Heart left ventricle (tissue), 16 donors: ENCODE measurements at regions not wholly inside any gene's neighbourhood (a gene's known extent, or its start where the extent isn't known, plus 50 kb on each side); places are given as distances from the start of the nearest gene placed in this dataset.

Experiments
- ATAC-seq, 4 donors: fragments of 200-7000 bp; cut with Tn5 transposase; one replicate each; pipeline ENCODE4 v1.9.1; 2020 to 2022; ENCODE audit warnings: moderate library complexity in 4 of 4, mild to moderate bottlenecking in 3 of 4, moderate number of reproducible peaks in 1 of 4
- DNase-seq, 5 donors: peaks; one replicate each; pipeline ENCODE4 v3.0.0-alpha.2; 2020
- H3K27ac ChIP-seq, 12 donors: fragments of 200-600 bp; sonication (generic) in 4 of 12; one replicate each; pipeline versions ENCODE4 v1.5.0 to v1.8.0; 2016 to 2022; ENCODE audit warnings: mild to moderate bottlenecking in 2 of 12
- H3K27me3 ChIP-seq, 9 donors: fragments of 200-600 bp; sonication (generic) in 2 of 9; one replicate each; pipeline versions ENCODE4 v1.5.1 to v1.8.0; 2016 to 2022; ENCODE audit warnings: mild to moderate bottlenecking in 3 of 9
- H3K36me3 ChIP-seq, 9 donors: fragments of 200-600 bp; sonication (generic) in 2 of 9; one replicate each; pipeline versions ENCODE4 v1.5.0 to v1.8.0; 2018 to 2022; ENCODE audit warnings: mild to moderate bottlenecking in 2 of 9
- H3K4me1 ChIP-seq, 12 donors: fragments of 200-600 bp; sonication (generic) in 4 of 12; one replicate each; pipeline versions ENCODE4 v1.5.0 to v1.8.0; 2016 to 2022; ENCODE audit warnings: mild to moderate bottlenecking in 3 of 12
- H3K4me3 ChIP-seq, 12 donors: fragments of 200-600 bp; sonication (generic) in 4 of 12; one replicate each; pipeline versions ENCODE4 v1.5.0 to v1.8.0; 2017 to 2022; ENCODE audit warnings: mild to moderate bottlenecking in 9 of 12, moderate library complexity in 4 of 12
- H3K9me3 ChIP-seq, 12 donors: fragments of 200-600 bp; sonication (generic) in 4 of 12; one replicate each; pipeline versions ENCODE4 v1.5.0 to v1.8.0; 2016 to 2022; ENCODE audit warnings: mild to moderate bottlenecking in 1 of 12
- POLR2A ChIP-seq, 2 donors: fragments of 450-650 bp; IDR thresholded peaks; one replicate each; pipeline ENCODE4 v1.6.1; 2017; ENCODE audit warnings: antibody characterized with exemption in 2 of 2, mild to moderate bottlenecking in 2 of 2, moderate library complexity in 2 of 2
- WGBS, 4 donors: extraction: QIAGEN DNeasy Blood & Tissue Kit in 2 of 4; methylation state at CpG; one replicate each; pipeline versions ENCODE4 v1.1.5 to v1.1.7; 2013 to 2018; 5-methylcytosine and 5-hydroxymethylcytosine counted together
- intact Hi-C, 10 donors: fragments of 100-400 bp; cut with DNase I; formaldehyde crosslinking; loops; one replicate each; pipeline versions ENCODE4 v1.11.1 to v1.14.2; 2022
- TF ChIP-seq, protein P1 (sequence below), 12 donors: fragments of 200-600 bp; sonication (generic) in 4 of 12; IDR thresholded peaks; one replicate each; pipeline versions ENCODE4 v1.5.0 to v1.8.0; 2018 to 2022; ENCODE audit warnings: antibody characterized with exemption in 12 of 12, mild to moderate bottlenecking in 5 of 12
- donor health status: ischemic (EF 13 %, LVEDD 7.1; RV severe dilation, severe dysfunction).
- donor health status: healthy with polysubstance abuse.
- donor health status: DM: no; HTN: yes; CAD: no.
- donor health status: DM: no; HTN: no; CAD: no.
- donor health status: ischemic (EF 25% LVEDD 6.9; RV normal size, moderate dysfunction).
- donor health status: ischemic (EF 25% LVEDD 5.7; RV mildly dilated, moderate dysfunction).
- donor health status: healthy.
- donor health status: DM: yes; HTN: yes; CAD: no.
- donor health status: ischemic (EF 35%, LVEDD 5.7; RV mildly dilated, moderate dysfunction).
- donor health status: nonischemic (EF 11% LVEDD 7.7; RV severe dilation, severe dysfunction).
- donor health status: DM: yes; HTN: yes; CAD: no.
- donor health status: PGD.
- donor health status: ischemic (EF 29% LVEDD 5.4; RV normal size, mild dysfunction).
- donor health status: nonischemic (EF 23%, LVEDD 6.1; RV moderate dilation, normal function).

DNA sequence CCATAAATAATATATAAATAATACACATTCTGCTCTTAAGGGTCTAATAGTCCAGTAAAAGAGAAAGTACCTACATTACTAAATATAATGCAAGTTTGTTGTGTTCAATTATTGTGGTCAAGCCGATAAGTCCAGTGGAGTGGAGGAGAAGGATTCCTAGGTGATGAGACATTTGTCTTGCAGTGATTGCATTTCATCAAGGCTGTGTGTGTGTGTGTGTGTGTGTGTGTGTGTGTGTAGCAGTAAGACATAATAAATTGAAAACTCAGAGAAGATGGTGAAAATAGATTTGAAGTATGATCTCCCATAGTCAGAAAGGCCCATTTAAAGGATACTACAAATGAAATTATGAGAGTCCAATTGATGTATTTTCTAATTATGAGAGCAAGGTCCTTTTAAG is 192.5 kb upstream of the SEMA3C start:
- H3K4me1 ChIP-seq, result no peaks in the 10 kb centered on the region
- DNase-seq, result no peak
- no peaks in the 10 kb centered on the region for H3K9me3 ChIP-seq
- peak overlapping the region in 1 of 12 donors; percentile 44 for H3K27ac ChIP-seq
- intact Hi-C loops, result no loop called here
- TF ChIP-seq, protein P1, sequence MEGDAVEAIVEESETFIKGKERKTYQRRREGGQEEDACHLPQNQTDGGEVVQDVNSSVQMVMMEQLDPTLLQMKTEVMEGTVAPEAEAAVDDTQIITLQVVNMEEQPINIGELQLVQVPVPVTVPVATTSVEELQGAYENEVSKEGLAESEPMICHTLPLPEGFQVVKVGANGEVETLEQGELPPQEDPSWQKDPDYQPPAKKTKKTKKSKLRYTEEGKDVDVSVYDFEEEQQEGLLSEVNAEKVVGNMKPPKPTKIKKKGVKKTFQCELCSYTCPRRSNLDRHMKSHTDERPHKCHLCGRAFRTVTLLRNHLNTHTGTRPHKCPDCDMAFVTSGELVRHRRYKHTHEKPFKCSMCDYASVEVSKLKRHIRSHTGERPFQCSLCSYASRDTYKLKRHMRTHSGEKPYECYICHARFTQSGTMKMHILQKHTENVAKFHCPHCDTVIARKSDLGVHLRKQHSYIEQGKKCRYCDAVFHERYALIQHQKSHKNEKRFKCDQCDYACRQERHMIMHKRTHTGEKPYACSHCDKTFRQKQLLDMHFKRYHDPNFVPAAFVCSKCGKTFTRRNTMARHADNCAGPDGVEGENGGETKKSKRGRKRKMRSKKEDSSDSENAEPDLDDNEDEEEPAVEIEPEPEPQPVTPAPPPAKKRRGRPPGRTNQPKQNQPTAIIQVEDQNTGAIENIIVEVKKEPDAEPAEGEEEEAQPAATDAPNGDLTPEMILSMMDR (IDR thresholded peaks at IDR 0.05), result no peak
- no peak for TF ChIP-seq POLR2A (IDR thresholded peaks at IDR 0.05)
- ATAC-seq, result no peak
- WGBS, 4 donors, result 65 to 79% (median 71%) methylated on average over 1 of the region's 1 CpG
- H3K27me3 ChIP-seq, result no peaks in the 10 kb centered on the region
- H3K36me3 ChIP-seq, result no peaks in the 10 kb centered on the region
- no peak overlapping the region for H3K4me3 ChIP-seq

DNA sequence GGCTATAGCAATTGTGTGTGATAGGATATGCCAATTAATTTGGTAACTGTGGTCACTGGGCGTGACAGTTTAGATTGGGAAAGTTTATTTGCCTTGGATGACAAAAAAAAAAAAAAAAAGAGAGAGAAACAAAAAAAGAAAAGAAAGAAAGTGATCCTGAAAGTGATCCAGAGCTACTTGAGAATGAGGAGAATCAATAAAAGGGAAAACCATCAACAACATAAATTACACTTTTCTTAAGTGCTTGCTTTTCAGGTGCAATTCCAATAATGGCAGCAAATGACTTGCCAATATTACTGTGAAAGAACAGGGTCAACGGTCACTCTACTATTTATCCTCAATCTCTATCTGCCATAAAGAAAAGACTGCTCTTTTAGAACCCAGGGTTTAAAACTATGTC is 191.8 kb upstream of the SEMA3C start:
- Histone ChIP-seq H3K9me3 (no peaks in the 10 kb centered on the region), H3K27me3 (no peaks in the 10 kb centered on the region), H3K36me3 (no peaks in the 10 kb centered on the region), H3K4me1 (no peaks in the 10 kb centered on the region), H3K27ac (no peak overlapping the region), H3K4me3 (no peak overlapping the region)
- TF ChIP-seq POLR2A (IDR thresholded peaks at IDR 0.05), result no peak
- TF ChIP-seq, protein P1 (IDR thresholded peaks at IDR 0.05), result no peak
- WGBS, 4 donors, result 85 to 90% (median 87%) methylated on average over 2 of the region's 2 CpGs
- DNase-seq (no peak), ATAC-seq (no peak)
- intact Hi-C loops, result no loop called here

DNA sequence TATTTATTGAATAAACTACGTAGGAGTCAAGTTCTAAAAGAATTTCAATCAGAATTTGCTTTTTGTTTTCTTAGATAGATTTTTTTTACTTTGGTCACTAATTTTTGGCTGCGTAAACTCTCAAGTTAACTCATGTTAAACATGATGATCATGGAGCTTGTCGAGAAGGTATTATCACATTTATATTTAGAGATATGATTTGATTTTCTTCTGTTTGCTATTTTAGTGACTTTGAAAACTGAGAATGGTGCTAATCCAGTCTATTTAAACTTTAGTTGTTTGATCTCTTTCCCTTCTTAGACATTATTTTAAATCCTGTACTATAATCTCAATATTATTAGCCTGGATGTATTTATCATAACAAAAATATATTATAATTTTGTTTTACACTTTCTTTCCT is 179.4 kb upstream of the SEMA3C start:
- Histone ChIP-seq H3K9me3 (no peaks in the 10 kb centered on the region), H3K27ac (no peak overlapping the region), H3K36me3 (no peaks in the 10 kb centered on the region), H3K4me3 (no peak overlapping the region), H3K4me1 (no peaks in the 10 kb centered on the region), H3K27me3 (no peaks in the 10 kb centered on the region)
- WGBS, 4 donors, result 80 to 89% (median 83%) methylated on average over 3 of the region's 3 CpGs
- intact Hi-C loops, result no loop called here
- ATAC-seq (no peak), DNase-seq (no peak)
- TF ChIP-seq, protein P1 (IDR thresholded peaks at IDR 0.05), result no peak
- no peak for TF ChIP-seq POLR2A (IDR thresholded peaks at IDR 0.05)

DNA sequence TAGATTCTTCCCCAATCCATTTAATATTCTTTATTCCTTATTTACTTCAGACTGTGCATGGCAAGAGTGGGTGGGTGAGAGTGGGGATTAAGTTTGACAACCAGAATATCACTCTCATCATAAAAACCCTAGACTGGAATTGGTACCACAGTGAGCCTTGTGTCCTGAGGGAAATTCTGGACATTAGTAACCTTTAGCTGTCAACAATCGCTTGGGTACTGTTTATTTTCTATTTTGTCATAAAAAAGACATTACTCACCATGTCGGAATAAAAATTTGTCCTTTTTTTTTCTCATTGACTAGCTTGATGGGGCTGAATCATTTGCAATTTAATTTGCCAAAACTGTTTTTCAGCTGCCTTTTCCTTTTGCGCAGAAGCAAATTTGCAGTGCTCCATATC is 176.1 kb upstream of the SEMA3C start:
- no peak overlapping the region for H3K4me3 ChIP-seq
- TF ChIP-seq, protein P1 (IDR thresholded peaks at IDR 0.05), result no peak
- TF ChIP-seq POLR2A (IDR thresholded peaks at IDR 0.05), result no peak
- no peaks in the 10 kb centered on the region for H3K4me1 ChIP-seq
- DNase-seq (no peak), ATAC-seq (no peak)
- WGBS, 4 donors, result 65 to 81% (median 69%) methylated on average over 3 of the region's 3 CpGs
- no peaks in the 10 kb centered on the region for H3K27me3 ChIP-seq
- H3K27ac ChIP-seq, result no peak overlapping the region
- intact Hi-C loops, result no loop called here
- no peaks in the 10 kb centered on the region for H3K9me3 ChIP-seq
- H3K36me3 ChIP-seq, result no peaks in the 10 kb centered on the region
